IPS-NIHi7 (cell line): ENCODE measurements at regions not wholly inside any gene's neighbourhood (a gene's known extent, or its start where the extent isn't known, plus 50 kb on each side); places are given as distances from the start of the nearest gene placed in this dataset.
A peak's percentile ranks its signal among the peaks of the same experiment; 100 is the strongest.
"Not testable (repeated sequence)": the region's sequence is repeated elsewhere in the genome, so short reads cannot be mapped to it uniquely, and the experiment has no call there.

Experiments
- DNase-seq: peaks from one replicate; pipeline ENCODE4 v3.0.0; 2012; ENCODE audit warnings: mixed read lengths; ENCODE audit errors: extremely low spot score

GRCh38 chr14:48266201-48266600 is 590.8 kb upstream of the MDGA2 start:
- not testable (repeated sequence) for DNase-seq

- no peak for DNase-seq
Observed at GRCh38 chr14:48261436-48261835, 586.0 kb upstream of the MDGA2 start.

GRCh38 chr14:48260394-48261295 is 585.2 kb upstream of the MDGA2 start:
- not testable (repeated sequence) for DNase-seq

GRCh38 chr14:48259876-48260275 is 584.5 kb upstream of the MDGA2 start:
- not testable (repeated sequence) for DNase-seq

GRCh38 chr14:48259232-48259631 is 583.8 kb upstream of the MDGA2 start:
- not testable (repeated sequence) for DNase-seq

- DNase-seq: not testable (repeated sequence)
Observed at GRCh38 chr14:48258703-48259102, 583.3 kb upstream of the MDGA2 start.

GRCh38 chr14:48253020-48253419 is 577.6 kb upstream of the MDGA2 start:
- no peak for DNase-seq

GRCh38 chr14:48251290-48251689 is 575.9 kb upstream of the MDGA2 start:
- DNase-seq: no peak

GRCh38 chr14:48250575-48250974 is 575.2 kb upstream of the MDGA2 start:
- no peak for DNase-seq

- DNase-seq: no peak
Observed at GRCh38 chr14:48247977-48248376, 572.6 kb upstream of the MDGA2 start.

- no peak for DNase-seq
Observed at GRCh38 chr14:48243900-48244299, 568.5 kb upstream of the MDGA2 start.

GRCh38 chr14:48229091-48229490 is 553.7 kb upstream of the MDGA2 start:
- no peak for DNase-seq

- DNase-seq: no peak
Observed at GRCh38 chr14:48193893-48194292, 518.5 kb upstream of the MDGA2 start.

GRCh38 chr14:48149624-48150023 is 474.2 kb upstream of the MDGA2 start:
- DNase-seq: not testable (repeated sequence)

GRCh38 chr14:48140804-48141203 is 465.4 kb upstream of the MDGA2 start:
- DNase-seq: no peak

GRCh38 chr14:48129472-48129871 is 454.1 kb upstream of the MDGA2 start:
- no peak for DNase-seq

GRCh38 chr14:48127674-48128073 is 452.3 kb upstream of the MDGA2 start:
- DNase-seq: no peak

GRCh38 chr14:48125654-48126053 is 450.2 kb upstream of the MDGA2 start:
- peak; percentile 18 for DNase-seq

GRCh38 chr14:48113713-48114112 is 438.3 kb upstream of the MDGA2 start:
- DNase-seq: no peak

- DNase-seq: no peak
Observed at GRCh38 chr14:48111151-48111550, 435.7 kb upstream of the MDGA2 start.

GRCh38 chr14:48107646-48108045 is 432.2 kb upstream of the MDGA2 start:
- no peak for DNase-seq

GRCh38 chr14:48096897-48097296 is 421.5 kb upstream of the MDGA2 start:
- DNase-seq: no peak

- DNase-seq: no peak
Observed at GRCh38 chr14:48086516-48086915, 411.1 kb upstream of the MDGA2 start.

- DNase-seq: no peak
Observed at GRCh38 chr14:48075487-48075886, 400.1 kb upstream of the MDGA2 start.
